GM21381 (cell line): ENCODE measurements at regions not wholly inside any gene's neighbourhood (a gene's known extent, or its start where the extent isn't known, plus 50 kb on each side); places are given as distances from the start of the nearest gene placed in this dataset.

Source experiments
- ATAC-seq: cut with Tn5 transposase; IDR thresholded peaks from one replicate; pipeline ENCODE4 v1.9.1; 2021; ENCODE audit warnings: mild to moderate bottlenecking, moderate library complexity; ENCODE audit not compliant: unreplicated experiment

- ATAC-seq, result no peak
Measured at GRCh38 chr13:22112956-22113745, 442.3 kb downstream of the FGF9 start.

GRCh38 chr13:22114630-22115311 is 443.9 kb downstream of the FGF9 start:
- peak; percentile 87 for ATAC-seq

- no peak for ATAC-seq
Measured at GRCh38 chr13:22118158-22118557, 447.3 kb downstream of the FGF9 start.

- ATAC-seq, result no peak
Measured at GRCh38 chr13:22120646-22121045, 449.8 kb downstream of the FGF9 start.

GRCh38 chr13:22121146-22121739 is 450.4 kb downstream of the FGF9 start:
- no peak for ATAC-seq

GRCh38 chr13:22126433-22127021 is 455.7 kb downstream of the FGF9 start:
- ATAC-seq, result peak; percentile 93

GRCh38 chr13:22127277-22128164 is 456.6 kb downstream of the FGF9 start:
- ATAC-seq, result no peak

- ATAC-seq, result no peak
Measured at GRCh38 chr13:22128441-22129408, 457.9 kb downstream of the FGF9 start.

- ATAC-seq, result no peak
Measured at GRCh38 chr13:22130254-22130653, 459.4 kb downstream of the FGF9 start.

- no peak for ATAC-seq
Measured at GRCh38 chr13:22134261-22134660, 463.4 kb downstream of the FGF9 start.

GRCh38 chr13:22135446-22135845 is 464.6 kb downstream of the FGF9 start:
- ATAC-seq, result no peak

GRCh38 chr13:22137361-22138050 is 466.6 kb downstream of the FGF9 start:
- no peak for ATAC-seq

GRCh38 chr13:22138947-22139346 is 468.1 kb downstream of the FGF9 start:
- ATAC-seq, result no peak

- no peak for ATAC-seq
Measured at GRCh38 chr13:22141716-22142115, 470.8 kb downstream of the FGF9 start.

GRCh38 chr13:22143671-22144070 is 472.8 kb downstream of the FGF9 start:
- no peak for ATAC-seq

GRCh38 chr13:22144806-22145205 is 473.9 kb downstream of the FGF9 start:
- ATAC-seq, result no peak

GRCh38 chr13:22148187-22148586 is 477.3 kb downstream of the FGF9 start:
- no peak for ATAC-seq

- no peak for ATAC-seq
Measured at GRCh38 chr13:22152751-22153150, 481.9 kb downstream of the FGF9 start.

GRCh38 chr13:22154041-22154440 is 483.2 kb downstream of the FGF9 start:
- ATAC-seq, result no peak
